HL-60 (cell line): ENCODE measurements at regions not wholly inside any gene's neighbourhood (a gene's known extent, or its start where the extent isn't known, plus 50 kb on each side); places are given as distances from the start of the nearest gene placed in this dataset.

Source experiments
- POLR2AphosphoS5 ChIP-seq: IDR thresholded peaks from 2 replicates; pipeline ENCODE4 v1.6.1; 2012; ENCODE audit warnings: low read depth
- TF ChIP-seq, protein P1 (sequence below): IDR thresholded peaks from one replicate; pipeline ENCODE4 v1.5.1; 2011; ENCODE audit warnings: low read length, control low read depth, inconsistent platforms; ENCODE audit not compliant: insufficient read depth

GRCh38 chr4:159534655-159535054 lies 431.8 kb downstream of the RAPGEF2 start:
- TF ChIP-seq POLR2AphosphoS5, result no peak
- TF ChIP-seq, protein P1, sequence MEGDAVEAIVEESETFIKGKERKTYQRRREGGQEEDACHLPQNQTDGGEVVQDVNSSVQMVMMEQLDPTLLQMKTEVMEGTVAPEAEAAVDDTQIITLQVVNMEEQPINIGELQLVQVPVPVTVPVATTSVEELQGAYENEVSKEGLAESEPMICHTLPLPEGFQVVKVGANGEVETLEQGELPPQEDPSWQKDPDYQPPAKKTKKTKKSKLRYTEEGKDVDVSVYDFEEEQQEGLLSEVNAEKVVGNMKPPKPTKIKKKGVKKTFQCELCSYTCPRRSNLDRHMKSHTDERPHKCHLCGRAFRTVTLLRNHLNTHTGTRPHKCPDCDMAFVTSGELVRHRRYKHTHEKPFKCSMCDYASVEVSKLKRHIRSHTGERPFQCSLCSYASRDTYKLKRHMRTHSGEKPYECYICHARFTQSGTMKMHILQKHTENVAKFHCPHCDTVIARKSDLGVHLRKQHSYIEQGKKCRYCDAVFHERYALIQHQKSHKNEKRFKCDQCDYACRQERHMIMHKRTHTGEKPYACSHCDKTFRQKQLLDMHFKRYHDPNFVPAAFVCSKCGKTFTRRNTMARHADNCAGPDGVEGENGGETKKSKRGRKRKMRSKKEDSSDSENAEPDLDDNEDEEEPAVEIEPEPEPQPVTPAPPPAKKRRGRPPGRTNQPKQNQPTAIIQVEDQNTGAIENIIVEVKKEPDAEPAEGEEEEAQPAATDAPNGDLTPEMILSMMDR, result no peak
